ENCODE measurements at regions not wholly inside any gene's neighbourhood (a gene's known extent, or its start where the extent isn't known, plus 50 kb on each side); places are given as distances from the start of the nearest gene placed in this dataset.

GRCh38 chr12:30134229-30134628 is 350.5 kb upstream of the TMTC1 start:
- no peaks in the 10 kb centered on the region for H3K36me3 ChIP-seq
- H3K27ac ChIP-seq = no peak overlapping the region
- H3K27me3 ChIP-seq = no peaks in the 10 kb centered on the region
- H3K4me3 ChIP-seq = no peak overlapping the region
- intact Hi-C loops (cut with DNase I; ENCODE audit: low total_unique reads) = no loop called here
- no peaks in the 10 kb centered on the region for H3K4me1 ChIP-seq
- no peaks in the 10 kb centered on the region for H3K9me3 ChIP-seq
- TF ChIP-seq POLR2A (IDR thresholded peaks at IDR 0.05) (no peak), CTCF (IDR thresholded peaks at IDR 0.05) (no peak)
- no peak for DNase-seq

GRCh38 chr12:30126944-30127343 is 343.2 kb upstream of the TMTC1 start:
- intact Hi-C loops (cut with DNase I; ENCODE audit: low total_unique reads) = no loop called here
- no peak for DNase-seq

GRCh38 chr12:30120522-30120921 is 336.8 kb upstream of the TMTC1 start:
- intact Hi-C loops (cut with DNase I; ENCODE audit: low total_unique reads) = no loop called here
- H3K36me3 ChIP-seq = no peaks in the 10 kb centered on the region
- no peak for TF ChIP-seq POLR2A (IDR thresholded peaks at IDR 0.05)
- TF ChIP-seq CTCF (IDR thresholded peaks at IDR 0.05) = no peak
- H3K27me3 ChIP-seq = no peaks in the 10 kb centered on the region
- H3K9me3 ChIP-seq = no peaks in the 10 kb centered on the region
- H3K4me1 ChIP-seq = no peaks in the 10 kb centered on the region
- no peak overlapping the region for H3K4me3 ChIP-seq
- H3K27ac ChIP-seq = no peak overlapping the region
- DNase-seq = no peak

More at GRCh38 chr12:30126944-30127343, 343.2 kb upstream of the TMTC1 start:
- no peaks in the 10 kb centered on the region for H3K9me3 ChIP-seq
- no peaks in the 10 kb centered on the region for H3K27me3 ChIP-seq
- no peaks in the 10 kb centered on the region for H3K36me3 ChIP-seq
- H3K4me3 ChIP-seq = no peak overlapping the region
- H3K27ac ChIP-seq = no peak overlapping the region
- no peak for TF ChIP-seq POLR2A (IDR thresholded peaks at IDR 0.05)
- TF ChIP-seq CTCF (IDR thresholded peaks at IDR 0.05) = no peak
- no peaks in the 10 kb centered on the region for H3K4me1 ChIP-seq

GRCh38 chr12:30117483-30117882 is 333.7 kb upstream of the TMTC1 start:
- Histone ChIP-seq H3K36me3 (no peaks in the 10 kb centered on the region), H3K27me3 (no peaks in the 10 kb centered on the region), H3K4me1 (no peaks in the 10 kb centered on the region), H3K27ac (no peak overlapping the region), H3K9me3 (no peaks in the 10 kb centered on the region), H3K4me3 (no peak overlapping the region)
- no peak for DNase-seq
- intact Hi-C loops (cut with DNase I; ENCODE audit: low total_unique reads) = no loop called here
- TF ChIP-seq POLR2A (IDR thresholded peaks at IDR 0.05) = no peak
- TF ChIP-seq CTCF (IDR thresholded peaks at IDR 0.05) = no peak

GRCh38 chr12:30111719-30112118 is 328.0 kb upstream of the TMTC1 start:
- intact Hi-C loops (cut with DNase I; ENCODE audit: low total_unique reads) = no loop called here
- Histone ChIP-seq H3K27ac (no peak overlapping the region), H3K36me3 (no peaks in the 10 kb centered on the region), H3K4me1 (no peaks in the 10 kb centered on the region), H3K4me3 (no peak overlapping the region), H3K9me3 (no peaks in the 10 kb centered on the region), H3K27me3 (no peaks in the 10 kb centered on the region)
- DNase-seq = no peak
- no peak for TF ChIP-seq POLR2A (IDR thresholded peaks at IDR 0.05)
- no peak for TF ChIP-seq CTCF (IDR thresholded peaks at IDR 0.05)
